Cardiac septum (tissue), 1 donor: ENCODE measurements at regions not wholly inside any gene's neighbourhood (a gene's known extent, or its start where the extent isn't known, plus 50 kb on each side); places are given as distances from the start of the nearest gene placed in this dataset.
"Not testable (repeated sequence)": the region's sequence is repeated elsewhere in the genome, so short reads cannot be mapped to it uniquely, and the experiment has no call there.

Experiments used
- DNase-seq: peaks from one replicate; pipeline ENCODE4 v3.0.0-alpha.2; 2020; ENCODE audit warnings: low spot score
- intact Hi-C: fragments of 100-400 bp; cut with DNase I; formaldehyde crosslinking; loops from one replicate; pipeline ENCODE4 v1.14.0; 2022
- donor health status: DM: no; HTN: no; CAD: no.

DNA sequence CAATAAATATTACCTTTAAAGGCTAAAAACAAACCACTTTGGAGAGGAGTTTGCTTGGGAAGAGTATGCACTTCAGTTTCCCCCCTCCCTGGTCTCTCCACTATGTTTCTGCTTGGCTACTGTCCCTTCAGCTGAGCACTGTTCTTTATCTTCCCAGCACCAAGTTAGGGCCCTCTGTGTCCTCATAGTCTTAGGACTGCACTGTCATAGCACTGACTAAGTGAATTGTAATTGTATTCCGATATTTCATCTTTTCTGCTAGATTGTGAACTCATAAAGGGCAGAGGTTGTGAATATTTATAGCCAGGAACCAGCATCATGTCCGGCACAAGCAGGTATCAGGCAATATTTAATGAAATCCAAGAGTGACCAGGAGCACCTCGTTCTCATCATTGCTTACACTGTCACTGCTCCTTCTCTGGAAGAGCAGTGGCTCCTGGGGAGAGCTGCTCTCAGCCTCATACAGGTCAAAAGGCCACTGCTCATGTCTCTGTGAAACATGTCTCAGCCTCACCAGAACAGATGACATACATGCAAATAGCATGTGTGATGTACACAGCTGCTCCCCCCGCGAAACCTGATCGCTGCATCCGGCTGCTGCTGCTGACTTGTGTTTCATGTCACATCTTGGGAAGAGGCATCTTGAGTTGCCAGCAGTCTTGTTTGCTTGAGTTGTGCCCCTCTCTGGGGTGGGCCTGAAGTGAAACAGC lies 279.7 kb upstream of the MSX2 start:
- intact Hi-C loops: no loop called here
- DNase-seq: no peak

DNA sequence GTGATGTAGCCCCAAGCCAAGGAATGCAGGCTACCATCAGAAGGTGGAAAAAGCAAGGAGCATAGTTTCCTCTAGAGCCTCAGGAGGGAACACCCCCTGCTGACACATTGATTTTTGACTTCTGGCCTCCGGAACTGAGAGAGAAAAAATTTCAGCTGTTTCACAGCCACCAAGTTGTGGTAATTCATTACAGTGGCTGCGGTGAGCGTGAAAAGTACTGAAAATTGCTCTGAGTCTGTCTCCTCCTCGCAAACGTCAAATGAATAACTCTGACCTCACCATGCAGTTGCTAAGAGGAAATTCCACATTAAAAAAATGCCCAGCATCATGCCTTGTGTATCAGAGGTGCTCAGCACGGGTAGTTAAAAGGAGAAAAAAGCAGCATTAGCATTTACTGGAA lies 277.9 kb upstream of the MSX2 start:
- intact Hi-C loops: no loop called here
- no peak for DNase-seq

DNA sequence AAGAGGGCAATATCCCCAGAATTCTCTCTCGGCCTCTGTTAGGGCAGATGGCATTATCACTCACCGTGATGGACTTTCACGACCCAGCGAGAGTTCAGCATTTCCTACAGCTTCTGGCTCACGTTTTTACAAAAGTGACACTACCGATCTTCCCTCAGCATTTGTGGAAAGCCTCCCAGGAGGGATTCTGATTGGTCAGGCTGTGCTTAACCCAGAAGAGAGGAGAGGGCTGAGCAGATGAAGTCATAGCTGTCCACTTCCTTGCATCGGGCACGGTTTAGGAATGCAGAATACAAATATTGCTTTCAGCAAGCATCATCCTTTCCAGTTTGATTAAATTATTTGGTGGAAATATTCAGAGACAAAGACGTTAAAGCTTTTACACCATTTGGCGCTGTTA lies 277.4 kb upstream of the MSX2 start:
- intact Hi-C loops: no loop called here
- DNase-seq: no peak

DNA sequence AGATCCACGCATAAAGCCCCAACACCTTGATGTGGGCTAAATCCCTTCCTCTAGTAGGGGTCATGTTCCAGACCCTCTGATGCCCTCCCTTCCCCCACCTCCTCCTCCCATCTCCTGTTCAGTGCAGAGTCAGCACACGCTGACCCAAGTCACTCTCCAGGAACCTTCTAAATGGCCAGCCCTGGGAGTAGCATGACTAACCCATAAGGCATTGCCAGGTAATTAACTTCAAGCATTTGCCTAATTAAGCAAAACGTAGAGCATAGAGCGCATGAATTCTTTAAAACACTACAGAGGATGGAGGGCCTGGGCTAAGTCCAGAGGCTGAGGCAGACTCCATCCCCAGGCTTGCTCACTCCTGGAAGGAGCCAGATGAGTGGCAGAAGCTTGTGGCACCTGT lies 276.3 kb upstream of the MSX2 start:
- intact Hi-C loops: no loop called here
- DNase-seq: no peak

DNA sequence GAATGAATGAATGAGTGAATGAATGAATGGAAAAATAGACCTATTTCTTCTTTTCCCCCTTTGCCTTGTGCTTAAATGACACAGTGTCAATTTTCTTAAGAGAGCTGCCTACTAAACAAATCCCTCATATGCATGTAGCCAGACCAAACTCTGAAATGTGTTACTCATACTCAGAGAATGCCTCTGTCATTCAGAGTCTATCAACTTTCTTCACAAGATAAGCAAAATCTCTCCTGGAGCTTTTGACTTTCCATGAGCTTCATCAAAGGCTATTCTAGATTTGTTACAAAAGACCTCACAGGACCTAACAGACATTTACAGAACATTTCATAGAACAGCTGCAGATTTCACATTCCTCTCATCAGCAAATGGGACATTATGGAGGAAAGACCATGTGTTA lies 275.7 kb upstream of the MSX2 start:
- DNase-seq: no peak
- intact Hi-C loops: no loop called here

DNA sequence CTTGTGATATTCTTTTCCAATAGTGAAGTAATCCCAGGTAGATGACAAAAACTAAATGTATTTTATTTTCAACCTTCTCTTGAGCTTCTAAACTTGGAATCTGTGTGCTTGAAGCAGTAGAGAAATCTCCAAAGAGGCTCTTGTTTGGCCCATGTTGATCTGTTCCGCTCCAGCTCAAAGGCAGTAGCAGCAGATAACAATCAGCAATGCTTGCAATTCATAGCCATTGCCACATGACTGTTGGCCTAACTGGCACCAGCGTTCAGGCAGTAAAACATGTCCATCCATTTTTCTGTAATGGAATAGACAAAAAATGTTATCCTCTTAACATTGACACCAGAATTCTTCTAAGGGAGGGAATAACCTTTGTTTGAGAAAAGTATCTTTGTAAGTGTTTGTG lies 270.7 kb upstream of the MSX2 start:
- intact Hi-C loops: no loop called here

DNA sequence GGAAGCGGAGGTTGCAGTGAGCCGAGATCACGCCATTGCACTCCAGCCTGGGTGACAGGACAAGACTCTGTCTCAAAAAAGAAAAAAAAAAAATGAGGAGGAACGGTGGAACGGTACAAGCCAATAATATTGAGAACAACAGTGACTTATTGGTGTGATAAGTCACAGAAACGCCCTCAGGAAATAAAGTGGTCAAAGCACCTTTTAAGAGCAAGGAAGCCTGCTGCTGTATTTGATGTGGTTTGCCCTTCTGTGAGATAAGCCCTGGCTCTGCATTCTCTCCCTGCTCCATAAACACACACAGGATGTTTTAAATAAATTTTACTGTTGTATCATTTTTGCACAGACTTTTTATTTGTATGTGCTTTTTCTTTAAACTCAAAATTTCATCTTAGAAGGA lies 269.9 kb upstream of the MSX2 start:
- no peak for DNase-seq
- intact Hi-C loops: no loop called here

More for the DNA sequence above, 270.7 kb upstream of the MSX2 start:
- no peak for DNase-seq

DNA sequence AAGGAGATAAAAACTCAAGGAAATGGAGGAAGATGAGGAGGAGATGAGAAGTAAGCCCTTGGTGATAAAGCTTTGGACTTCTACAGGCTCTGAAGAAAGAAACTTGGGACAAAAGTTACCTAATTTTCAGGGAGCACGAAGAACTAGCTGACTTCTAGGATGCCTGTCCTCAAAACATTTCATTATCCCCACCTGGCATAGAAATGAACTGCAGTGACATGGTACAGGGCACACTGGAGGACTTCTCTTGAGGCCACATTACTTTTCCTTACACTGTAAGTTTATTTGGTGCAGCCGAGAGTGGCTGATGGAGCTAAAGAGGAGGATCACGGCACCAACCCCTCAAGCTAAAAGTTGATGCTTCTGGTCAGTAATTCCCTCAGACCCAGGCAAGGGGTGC lies 269.5 kb upstream of the MSX2 start:
- intact Hi-C loops: no loop called here
- DNase-seq: no peak

DNA sequence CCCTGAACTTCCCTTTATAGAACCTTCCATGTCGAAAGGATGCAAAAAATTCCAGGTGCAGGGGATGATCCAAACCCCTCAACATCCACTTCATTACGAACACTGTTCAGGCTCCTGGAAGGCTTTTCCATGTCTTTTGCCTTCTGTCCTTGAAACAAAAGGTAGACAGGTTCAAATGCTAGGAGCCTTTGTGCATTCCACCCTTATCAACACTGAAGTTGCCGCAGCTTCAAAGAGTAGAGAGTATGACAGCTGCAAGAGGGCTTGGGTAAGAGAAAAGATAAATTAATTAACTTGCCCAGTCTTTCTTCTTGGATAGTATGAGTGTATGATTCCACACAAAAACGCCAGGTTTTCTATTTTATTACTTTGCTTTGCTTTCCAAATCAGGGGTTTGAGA lies 269.1 kb upstream of the MSX2 start:
- intact Hi-C loops: no loop called here
- DNase-seq: no peak

DNA sequence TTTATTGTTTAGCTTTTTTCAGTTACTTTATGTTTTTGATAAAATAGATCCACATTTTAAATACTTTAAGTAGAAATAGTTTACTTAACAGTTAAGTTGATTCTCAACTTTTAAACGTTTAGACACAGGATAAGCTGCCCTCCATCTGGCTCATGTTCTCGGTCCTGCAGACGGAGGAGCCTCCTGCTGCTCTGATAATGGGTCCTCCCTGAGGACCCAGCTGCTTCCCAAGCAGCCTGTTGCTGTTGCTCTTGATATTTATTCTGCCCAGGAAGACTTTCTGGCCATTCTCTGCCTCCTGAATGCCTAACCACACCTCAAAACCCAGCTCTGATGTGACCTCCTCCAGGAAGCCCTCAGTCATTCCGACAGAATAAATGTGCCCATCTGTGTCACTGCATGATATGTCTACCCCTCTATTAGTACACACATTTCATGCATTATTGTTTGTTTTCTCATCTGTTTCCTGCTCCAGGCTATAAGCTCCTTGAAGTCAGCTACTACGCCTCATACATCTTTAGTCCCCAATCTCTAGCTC lies 267.2 kb upstream of the MSX2 start:
- intact Hi-C loops: no loop called here
- DNase-seq: no peak

DNA sequence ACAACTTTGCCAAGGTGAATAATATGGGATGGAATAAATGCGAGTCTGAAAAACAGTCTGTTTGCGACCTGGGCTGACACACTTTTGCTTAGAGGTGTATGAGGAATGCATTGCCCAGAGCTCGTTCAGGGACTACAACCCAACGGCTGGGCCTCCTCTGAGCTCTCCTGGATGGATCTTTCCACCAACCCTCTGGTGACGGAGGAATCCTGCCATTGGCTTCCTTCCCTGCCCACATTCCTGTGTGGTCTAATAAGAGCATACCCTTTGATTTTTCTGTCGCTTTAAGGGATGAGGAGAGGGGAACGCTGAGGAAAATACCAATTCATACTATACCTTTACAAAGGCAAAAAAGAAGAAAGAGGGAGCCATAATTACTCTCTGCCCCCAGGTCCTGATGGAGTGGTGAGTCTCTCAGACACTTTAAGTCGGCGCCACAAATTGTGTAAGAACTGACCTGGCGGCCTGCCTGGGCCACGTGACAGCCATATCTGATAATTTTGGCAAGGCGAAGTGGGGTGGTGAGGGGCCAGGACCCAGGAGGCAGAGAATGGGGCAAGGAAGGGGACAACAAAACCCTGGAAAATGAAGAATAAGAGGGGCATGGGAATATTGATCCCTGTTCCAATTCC lies 265.2 kb upstream of the MSX2 start:
- intact Hi-C loops: no loop called here
- DNase-seq: no peak

DNA sequence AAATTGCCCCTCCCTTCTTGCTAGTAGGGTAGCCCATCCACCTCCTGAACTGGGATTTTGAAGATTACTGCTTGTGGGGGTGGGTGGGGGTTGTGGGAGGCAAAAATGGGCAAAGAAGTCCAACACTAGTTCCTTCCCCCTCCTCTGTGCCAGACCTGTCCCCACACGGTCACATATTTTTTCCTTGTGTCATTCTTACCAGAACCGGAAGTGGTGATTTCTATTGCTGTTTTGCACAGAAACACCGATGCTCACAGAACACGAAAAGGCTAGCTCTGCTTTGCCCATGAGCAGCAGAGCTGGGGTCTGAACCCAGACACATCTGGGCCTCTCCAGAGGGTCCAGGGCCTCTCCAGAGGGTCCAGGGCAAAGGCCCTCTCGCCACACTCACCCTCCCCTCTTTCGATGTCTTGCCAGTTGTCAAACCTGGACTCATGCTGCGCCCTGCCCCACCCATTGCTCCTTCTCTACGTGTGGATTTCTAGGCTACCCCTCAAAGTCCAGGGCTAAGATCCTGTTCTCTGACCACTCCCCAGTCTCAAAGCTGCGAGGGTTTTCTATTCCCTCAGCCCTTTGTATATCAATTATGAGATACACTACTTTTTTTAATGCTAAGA lies 264.4 kb upstream of the MSX2 start:
- intact Hi-C loops: no loop called here
- DNase-seq: no peak

DNA sequence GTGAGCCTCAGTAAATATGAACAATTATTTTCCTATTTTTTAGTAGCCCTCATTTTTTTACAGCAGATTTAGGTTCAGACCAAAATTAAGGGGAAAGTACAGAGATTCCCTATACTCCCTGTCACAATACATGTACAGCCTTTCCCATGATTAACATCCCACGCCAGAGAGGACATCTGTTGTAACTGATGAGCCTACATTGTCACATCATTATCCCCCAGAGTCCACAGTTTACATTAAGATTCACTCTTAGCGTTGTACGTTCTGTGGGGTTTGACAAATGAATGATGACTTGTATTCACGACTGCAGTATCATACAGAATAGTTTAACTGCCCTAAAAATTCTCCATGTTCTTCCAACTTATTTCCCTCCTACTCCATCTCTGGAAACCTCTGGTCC lies 262.3 kb upstream of the MSX2 start:
- intact Hi-C loops: no loop called here
- no peak for DNase-seq

DNA sequence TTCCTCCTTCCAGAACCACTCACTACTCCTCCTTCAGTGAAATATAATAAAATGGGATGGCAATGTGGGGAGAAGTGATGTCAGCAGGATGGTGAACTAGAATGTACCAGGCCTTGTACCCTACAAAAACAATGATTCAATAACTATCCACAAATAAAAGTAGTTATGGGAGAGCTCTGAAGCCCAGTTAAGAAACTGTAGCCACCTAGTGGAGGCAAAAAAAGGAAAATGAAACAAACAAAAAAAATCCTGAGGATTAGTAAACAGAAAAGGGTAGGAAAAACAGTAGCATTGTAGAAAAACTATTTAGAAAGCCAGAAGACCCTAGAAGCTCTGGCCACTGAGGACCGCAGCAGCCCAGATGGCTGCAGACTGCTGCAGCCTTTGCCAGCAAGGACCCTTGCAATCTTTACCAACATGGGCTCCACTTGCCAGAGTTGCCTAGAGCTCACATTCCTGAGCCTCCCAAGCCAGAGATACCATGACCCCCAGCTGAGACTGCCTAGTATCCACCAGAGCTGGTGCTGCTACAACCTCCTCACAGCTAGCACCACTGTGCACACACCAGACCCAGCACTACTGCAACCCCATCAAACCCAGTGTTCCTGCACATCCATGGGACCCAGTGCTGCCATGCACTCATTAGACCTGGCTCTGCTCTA lies 259.7 kb upstream of the MSX2 start:
- intact Hi-C loops: no loop called here

DNA sequence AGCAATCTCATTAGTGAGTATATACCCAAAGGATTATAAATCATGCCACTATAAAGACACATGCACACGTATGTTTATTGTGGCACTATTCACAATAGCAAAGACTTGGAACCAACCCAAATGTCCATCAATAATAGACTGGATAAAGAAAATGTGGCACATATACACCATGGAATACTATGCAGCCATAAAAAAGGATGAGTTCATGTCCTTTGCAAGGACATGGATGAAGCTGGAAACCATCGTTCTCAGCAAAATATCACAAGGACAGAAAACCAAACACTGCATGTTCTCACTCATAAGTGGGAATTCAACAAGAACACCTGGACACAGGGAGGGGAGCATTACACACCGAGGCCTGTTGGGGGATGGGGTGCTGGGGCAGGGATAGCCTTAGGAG lies 252.9 kb upstream of the MSX2 start:
- DNase-seq, intact Hi-C loops: not testable (repeated sequence)

More for the DNA sequence above, 259.7 kb upstream of the MSX2 start:
- DNase-seq: no peak

DNA sequence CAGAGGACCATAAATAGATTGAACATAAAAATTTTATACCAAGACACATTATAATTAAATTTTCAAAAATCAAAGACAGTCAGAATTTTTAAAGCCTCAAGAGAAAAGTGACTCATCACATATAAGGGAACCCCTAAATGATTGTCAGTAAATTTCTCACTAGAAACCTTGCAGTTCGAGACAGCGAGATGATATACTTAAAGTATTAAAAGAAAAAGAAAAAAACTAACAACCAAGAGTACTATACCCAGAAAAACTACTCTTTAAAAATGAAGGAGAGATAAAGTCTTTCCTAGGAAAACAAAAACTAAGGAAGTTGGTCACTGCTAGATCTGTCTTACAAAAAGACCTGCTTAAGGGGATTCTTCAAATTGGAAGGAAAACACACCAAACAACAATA lies 251.4 kb upstream of the MSX2 start:
- DNase-seq: no peak
- intact Hi-C loops: no loop called here

DNA sequence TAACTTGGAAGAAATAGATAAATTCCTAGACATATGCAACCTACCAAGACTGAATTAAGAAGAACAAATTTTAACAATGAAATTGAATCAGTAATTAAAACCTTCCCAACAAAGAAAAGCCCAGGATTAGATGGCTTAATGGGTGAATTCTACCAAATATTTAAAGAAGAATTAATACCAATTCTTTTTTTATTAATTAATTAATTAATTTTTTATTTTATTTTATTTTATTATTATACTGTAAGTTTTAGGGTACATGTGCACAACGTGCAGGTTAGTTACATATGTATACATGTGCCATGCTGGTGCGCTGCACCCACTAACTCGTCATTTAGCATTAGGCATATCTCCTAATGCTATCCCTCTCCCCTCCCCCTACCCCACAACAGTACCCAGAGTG lies 248.4 kb upstream of the MSX2 start:
- intact Hi-C loops, DNase-seq: not testable (repeated sequence)

DNA sequence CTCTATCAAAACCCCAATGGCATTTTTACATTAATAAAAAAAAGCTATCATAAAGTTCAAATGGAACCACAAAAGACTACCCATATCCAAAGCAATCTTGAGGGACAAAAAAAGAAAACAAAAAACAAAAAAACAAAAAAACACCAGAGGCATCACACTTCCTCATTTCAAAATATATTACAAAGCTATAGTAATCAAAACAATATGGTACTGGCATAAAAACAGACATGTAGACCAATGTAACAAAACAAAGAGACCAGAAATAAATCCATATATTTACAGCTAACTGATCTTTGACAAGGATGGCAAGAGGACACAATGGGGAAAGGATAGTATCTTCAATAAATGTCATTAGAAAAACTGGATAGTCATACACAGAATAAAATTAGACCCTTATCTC lies 245.1 kb upstream of the MSX2 start:
- DNase-seq: no peak
- intact Hi-C loops: no loop called here

DNA sequence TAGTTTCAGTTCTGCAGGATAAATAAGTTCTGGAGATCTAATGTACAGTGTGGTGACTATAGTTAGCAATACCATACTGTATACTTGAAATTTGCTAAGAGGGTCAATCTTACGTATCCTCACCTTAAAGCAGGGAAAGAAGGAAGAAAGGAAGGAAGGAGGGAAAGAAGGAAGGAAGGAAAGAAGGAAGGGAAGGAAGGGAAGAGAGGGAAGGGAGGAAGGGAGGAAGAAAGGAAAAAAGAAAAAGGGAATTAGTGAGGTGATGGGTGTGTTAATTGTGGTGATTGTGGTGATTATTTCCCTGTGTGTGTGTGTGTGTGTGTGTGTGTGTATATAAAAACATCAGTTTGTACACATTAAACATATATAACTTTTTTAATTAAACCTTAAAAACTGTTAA lies 242.6 kb upstream of the MSX2 start:
- intact Hi-C loops: no loop called here
- DNase-seq: no peak

DNA sequence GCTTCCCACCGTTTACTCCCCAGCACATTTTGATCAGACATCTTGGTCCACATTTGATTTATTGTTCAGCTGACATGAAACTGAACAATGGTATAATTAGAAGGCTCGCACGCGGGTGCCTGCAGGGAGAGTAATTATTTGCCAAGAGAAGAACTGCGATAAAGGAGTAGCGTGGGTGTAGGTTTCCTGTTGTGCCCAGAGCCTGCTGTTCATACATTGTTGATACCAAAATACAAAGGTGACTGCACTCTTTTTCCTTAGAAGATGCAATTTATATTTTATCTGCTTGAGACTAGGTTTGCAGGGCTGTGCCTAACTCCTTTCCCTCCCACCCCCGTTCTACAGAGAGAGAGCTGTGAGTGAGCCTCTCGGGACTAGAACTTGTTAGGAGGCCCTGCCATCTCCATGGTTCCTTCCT lies 241.8 kb upstream of the MSX2 start:
- DNase-seq: no peak
- intact Hi-C loops: no loop called here

DNA sequence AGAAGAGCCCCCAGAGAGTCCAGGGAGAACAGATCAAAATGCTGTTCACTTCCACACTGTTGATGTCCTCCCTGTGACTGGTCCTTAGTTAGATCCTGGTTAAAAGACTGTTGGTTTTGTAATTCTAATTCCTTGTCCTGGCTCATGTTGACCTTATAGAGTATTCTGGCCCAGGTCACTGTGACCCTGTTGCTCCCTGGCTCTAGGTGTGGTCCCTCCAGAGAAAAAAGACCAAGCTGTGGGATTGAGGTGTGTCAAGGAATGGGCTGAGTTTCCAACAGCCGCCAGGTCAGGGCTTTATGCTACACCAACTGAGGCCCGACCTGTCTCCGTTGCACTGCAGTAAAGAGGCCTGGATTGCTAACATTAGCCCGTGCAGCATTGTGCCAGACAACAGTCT lies 241.0 kb upstream of the MSX2 start:
- no peak for DNase-seq

More for the DNA sequence above, 241.0 kb upstream of the MSX2 start:
- intact Hi-C loops: no loop called here
